ENCODE measurements at regions not wholly inside any gene's neighbourhood (a gene's known extent, or its start where the extent isn't known, plus 50 kb on each side); places are given as distances from the start of the nearest gene placed in this dataset.

DNA sequence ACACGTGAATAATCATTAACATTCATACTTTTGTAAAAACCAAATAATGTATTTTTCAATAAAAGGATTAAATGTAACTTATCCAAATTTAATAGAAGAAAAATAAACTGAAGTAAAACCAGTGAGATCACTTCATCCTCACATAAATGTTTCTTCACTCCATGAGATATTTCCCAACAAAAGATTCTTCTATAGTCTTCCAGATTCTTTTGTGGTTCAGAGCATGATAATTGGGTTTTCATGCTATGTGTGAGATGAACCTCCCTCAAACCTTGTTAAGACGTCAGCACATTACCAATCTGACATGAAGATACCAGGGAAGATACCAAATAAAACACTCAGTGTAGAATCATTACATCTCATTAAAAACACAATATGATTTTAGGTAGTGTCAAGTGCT lies 62.9 kb upstream of the OXGR1 start:
- Histone ChIP-seq H3K27me3 (ENCODE audit: insufficient read depth, low read depth) (no peaks in the 10 kb centered on the region), H3K36me3 (ENCODE audit: low read depth) (no peaks in the 10 kb centered on the region), H2AFZ (no peak overlapping the region), H3K4me1 (replicated peaks; ENCODE audit: insufficient read depth) (no peaks in the 10 kb centered on the region), H3K4me3 (no peak overlapping the region), H3K4me2 (no peak overlapping the region), H3F3A (ENCODE audit: insufficient read depth, low read depth) (no peaks in the 10 kb centered on the region), H3K9me3 (ENCODE audit: insufficient read depth, low read depth) (peaks cover 4% of the 10 kb centered on the region; the same call in 1 of the 2 replicates), H3K9me2 (ENCODE audit: insufficient read depth) (no peaks in the 10 kb centered on the region), H3K27ac (no peak overlapping the region), H4K20me1 (ENCODE audit: insufficient read depth) (no peaks in the 10 kb centered on the region), H3K79me2 (ENCODE audit: low read depth) (no peaks in the 10 kb centered on the region)
- TF ChIP-seq EZH2 (IDR thresholded peaks at IDR 0.05; ENCODE audit: low read depth): no peak
- TF ChIP-seq, protein P1, sequence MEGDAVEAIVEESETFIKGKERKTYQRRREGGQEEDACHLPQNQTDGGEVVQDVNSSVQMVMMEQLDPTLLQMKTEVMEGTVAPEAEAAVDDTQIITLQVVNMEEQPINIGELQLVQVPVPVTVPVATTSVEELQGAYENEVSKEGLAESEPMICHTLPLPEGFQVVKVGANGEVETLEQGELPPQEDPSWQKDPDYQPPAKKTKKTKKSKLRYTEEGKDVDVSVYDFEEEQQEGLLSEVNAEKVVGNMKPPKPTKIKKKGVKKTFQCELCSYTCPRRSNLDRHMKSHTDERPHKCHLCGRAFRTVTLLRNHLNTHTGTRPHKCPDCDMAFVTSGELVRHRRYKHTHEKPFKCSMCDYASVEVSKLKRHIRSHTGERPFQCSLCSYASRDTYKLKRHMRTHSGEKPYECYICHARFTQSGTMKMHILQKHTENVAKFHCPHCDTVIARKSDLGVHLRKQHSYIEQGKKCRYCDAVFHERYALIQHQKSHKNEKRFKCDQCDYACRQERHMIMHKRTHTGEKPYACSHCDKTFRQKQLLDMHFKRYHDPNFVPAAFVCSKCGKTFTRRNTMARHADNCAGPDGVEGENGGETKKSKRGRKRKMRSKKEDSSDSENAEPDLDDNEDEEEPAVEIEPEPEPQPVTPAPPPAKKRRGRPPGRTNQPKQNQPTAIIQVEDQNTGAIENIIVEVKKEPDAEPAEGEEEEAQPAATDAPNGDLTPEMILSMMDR (conservative IDR thresholded peaks at IDR 0.05): no peak
- no peak for DNase-seq
- ChIA-PET POLR2A (ENCODE audit: unreplicated experiment) (no interaction called here), CTCF (no interaction called here)
- no TSS peak for BruUV-seq (replicated peaks)
- intact Hi-C loops (cut with micrococcal nuclease; ENCODE audit: unreplicated experiment): no loop called here

DNA sequence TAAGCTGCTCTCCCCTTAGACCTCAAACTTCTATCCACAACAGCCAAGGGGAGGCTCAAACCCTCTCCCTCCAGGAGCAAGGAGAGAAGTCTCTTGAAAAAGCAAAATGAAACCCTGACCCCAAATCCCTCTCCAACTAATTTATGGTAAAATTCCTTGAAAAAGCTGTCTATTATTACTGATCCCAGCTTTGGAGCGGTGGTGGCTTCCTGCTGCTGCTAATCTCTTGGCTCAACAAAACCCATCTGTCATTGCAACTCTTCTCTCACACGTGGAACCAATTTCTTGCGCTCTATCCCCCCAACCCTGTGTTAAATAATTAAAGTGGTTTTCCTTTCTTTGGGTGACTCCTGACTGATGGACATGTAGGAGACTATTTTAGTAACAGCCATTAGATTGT lies 64.1 kb upstream of the OXGR1 start:
- Histone ChIP-seq H3K36me3 (ENCODE audit: low read depth) (no peaks in the 10 kb centered on the region), H3K4me1 (replicated peaks; ENCODE audit: insufficient read depth) (no peaks in the 10 kb centered on the region), H2AFZ (no peak overlapping the region), H3K27ac (no peak overlapping the region), H3K9me2 (ENCODE audit: insufficient read depth) (no peaks in the 10 kb centered on the region), H3K4me3 (no peak overlapping the region), H4K20me1 (ENCODE audit: insufficient read depth) (no peaks in the 10 kb centered on the region), H3K79me2 (ENCODE audit: low read depth) (no peaks in the 10 kb centered on the region), H3F3A (ENCODE audit: insufficient read depth, low read depth) (no peaks in the 10 kb centered on the region), H3K27me3 (ENCODE audit: insufficient read depth, low read depth) (no peaks in the 10 kb centered on the region), H3K9me3 (ENCODE audit: insufficient read depth, low read depth) (peaks cover 4% of the 10 kb centered on the region; the same call in 1 of the 2 replicates), H3K4me2 (no peak overlapping the region)
- intact Hi-C loops (cut with micrococcal nuclease; ENCODE audit: unreplicated experiment): no loop called here
- ChIA-PET CTCF (no interaction called here), POLR2A (ENCODE audit: unreplicated experiment) (interaction anchor here (0.6 kb wide), 1 partner anchor 52 kb away, joined by 3 read pairs; no protein-coding TSS in a partner anchor)
- no peak for DNase-seq
- no peak for TF ChIP-seq EZH2 (IDR thresholded peaks at IDR 0.05; ENCODE audit: low read depth)
- TF ChIP-seq, protein P1 (conservative IDR thresholded peaks at IDR 0.05): no peak
- BruUV-seq (replicated peaks): no TSS peak

DNA sequence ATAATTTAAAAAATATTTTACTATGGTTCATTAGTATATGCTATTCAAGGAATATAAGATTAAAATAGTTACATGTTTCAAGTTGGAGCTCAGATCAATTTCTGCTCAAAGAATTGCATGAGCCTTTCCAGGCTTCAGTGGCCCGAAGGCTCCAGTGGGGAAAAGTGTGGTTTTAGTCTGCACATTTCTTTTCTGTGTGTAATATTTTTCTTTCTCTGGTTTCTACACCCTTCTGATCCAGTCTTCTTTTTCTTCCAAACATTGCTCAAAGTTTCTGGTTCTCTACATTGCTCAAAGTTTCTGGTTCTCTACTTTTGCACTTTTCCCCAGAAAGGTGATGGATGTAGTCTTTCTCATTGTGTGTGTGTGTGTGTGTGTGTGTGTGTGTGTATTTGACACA lies 64.7 kb upstream of the OXGR1 start:
- H3K9me2 ChIP-seq (ENCODE audit: insufficient read depth): no peaks in the 10 kb centered on the region
- no peaks in the 10 kb centered on the region for H3K79me2 ChIP-seq (ENCODE audit: low read depth)
- DNase-seq: no peak
- no peak overlapping the region for H3K27ac ChIP-seq
- intact Hi-C loops (cut with micrococcal nuclease; ENCODE audit: unreplicated experiment): no loop called here
- TF ChIP-seq, protein P1 (conservative IDR thresholded peaks at IDR 0.05): no peak
- TF ChIP-seq EZH2 (IDR thresholded peaks at IDR 0.05; ENCODE audit: low read depth): no peak
- no peak overlapping the region for H2AFZ ChIP-seq
- CTCF ChIA-PET: no interaction called here
- BruUV-seq (replicated peaks): no TSS peak
- POLR2A ChIA-PET (ENCODE audit: unreplicated experiment): no interaction called here
- no peaks in the 10 kb centered on the region for H3K36me3 ChIP-seq (ENCODE audit: low read depth)
- no peak overlapping the region for H3K4me2 ChIP-seq
- no peaks in the 10 kb centered on the region for H3K27me3 ChIP-seq (ENCODE audit: insufficient read depth, low read depth)
- peaks cover 4% of the 10 kb centered on the region; the same call in 1 of the 2 replicates for H3K9me3 ChIP-seq (ENCODE audit: insufficient read depth, low read depth)
- H3K4me3 ChIP-seq: no peak overlapping the region
- no peaks in the 10 kb centered on the region for H4K20me1 ChIP-seq (ENCODE audit: insufficient read depth)
- H3F3A ChIP-seq (ENCODE audit: insufficient read depth, low read depth): no peaks in the 10 kb centered on the region
- no peaks in the 10 kb centered on the region for H3K4me1 ChIP-seq (replicated peaks; ENCODE audit: insufficient read depth)

All from PC-9 (cell line).